ENCODE measurements at regions not wholly inside any gene's neighbourhood (a gene's known extent, or its start where the extent isn't known, plus 50 kb on each side); places are given as distances from the start of the nearest gene placed in this dataset.

DNA sequence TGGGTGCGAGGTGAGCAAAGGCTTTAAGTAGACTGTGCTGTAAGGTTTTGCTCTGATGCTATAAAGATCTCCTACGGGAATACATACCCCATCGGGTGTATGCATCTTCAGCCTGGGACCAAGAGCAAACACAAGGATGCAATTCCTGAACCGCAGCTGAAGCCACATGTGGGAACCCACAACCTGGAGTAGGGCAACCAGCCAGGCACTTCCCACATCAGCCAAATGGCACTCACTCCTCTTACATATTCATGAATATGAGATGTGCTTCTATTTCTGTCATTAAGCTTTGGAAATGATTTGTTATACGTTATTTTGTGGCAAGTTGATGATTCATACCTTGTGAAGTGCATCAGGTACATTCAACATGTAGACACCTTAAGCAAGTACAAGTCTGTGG is 619.2 kb downstream of the C6orf118 start:
- no peak for TF ChIP-seq CTCF (IDR thresholded peaks at IDR 0.05; ENCODE audit: poor library complexity)
- no peak for TF ChIP-seq EZH2 (IDR thresholded peaks at IDR 0.05; ENCODE audit: borderline replicate concordance)
- TF ChIP-seq EZH2phosphoT487 (IDR thresholded peaks at IDR 0.05; ENCODE audit: low read depth, severe bottlenecking, unreplicated experiment), result no peak
